T-helper 17 cell (primary cell): ENCODE measurements at regions not wholly inside any gene's neighbourhood (a gene's known extent, or its start where the extent isn't known, plus 50 kb on each side); places are given as distances from the start of the nearest gene placed in this dataset.
A peak's percentile ranks its signal among the peaks of the same experiment; 100 is the strongest.

Experiments used
- ATAC-seq: fragments of 150-1000 bp; cut with Tn5 transposase; 2 replicates; pipeline ENCODE4 v1.10.0; 2021; ENCODE audit warnings: mild to moderate bottlenecking, moderate library complexity
- DNase-seq, 3 donors: peaks; one replicate each; pipeline versions ENCODE4 v3.0.0 to v3.0.0-alpha.2; 2020 to 2021
- H3K9me3 ChIP-seq: one replicate; pipeline ENCODE4 v1.7.0; 2013; ENCODE audit warnings: low read length, mild to moderate bottlenecking; ENCODE audit not compliant: control insufficient read depth, poor library complexity, severe bottlenecking
- H3K27ac Mint-ChIP-seq: one replicate; pipeline ENCODE4 v1.8.0; 2022; ENCODE audit warnings: mild to moderate bottlenecking, moderate library complexity, mixed read lengths
- H3K27me3 Mint-ChIP-seq: one replicate; pipeline ENCODE4 v1.8.0; 2022; ENCODE audit warnings: mixed read lengths
- H3K36me3 Mint-ChIP-seq: one replicate; pipeline ENCODE4 v1.8.0; 2022; ENCODE audit warnings: low read depth, mixed read lengths
- H3K4me1 Mint-ChIP-seq: one replicate; pipeline ENCODE4 v1.8.0; 2022; ENCODE audit warnings: mild to moderate bottlenecking, mixed read lengths
- H3K4me3 Mint-ChIP-seq: one replicate; pipeline ENCODE4 v1.8.0; 2022; ENCODE audit warnings: mild to moderate bottlenecking, moderate library complexity, mixed read lengths

DNA sequence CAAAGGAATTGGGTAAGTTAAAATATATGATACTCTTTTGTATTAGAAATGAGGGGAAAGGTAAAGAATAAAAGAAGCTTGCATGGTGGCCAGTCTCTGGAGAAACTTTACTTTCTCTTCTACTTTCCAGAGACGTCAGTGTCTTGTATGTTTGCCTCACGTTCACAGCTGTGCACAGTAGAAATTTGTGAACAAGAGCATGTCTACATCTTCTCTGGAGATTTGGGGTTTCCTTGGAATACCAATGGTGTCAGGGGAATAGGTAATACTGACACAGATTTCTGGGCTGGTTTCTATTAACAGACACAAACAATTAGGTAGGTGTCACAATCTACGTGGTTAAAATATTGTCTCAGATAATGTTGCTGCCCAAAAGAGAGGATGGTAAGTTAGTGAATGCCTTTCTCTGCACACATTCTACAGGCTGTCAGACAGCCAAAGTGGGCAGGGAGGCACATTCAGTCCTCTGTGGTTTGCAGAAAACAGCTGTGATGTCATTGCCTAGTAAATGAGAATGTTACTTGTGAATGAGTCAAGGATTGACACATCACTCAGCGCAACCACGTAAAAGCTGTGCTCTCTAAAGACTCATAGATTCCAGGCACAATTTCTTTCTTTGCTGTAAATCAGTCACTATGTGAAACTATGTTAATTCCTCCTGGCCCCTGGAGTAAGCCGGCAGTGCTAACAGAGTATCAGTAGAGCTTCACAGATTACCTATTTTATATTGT lies 397.1 kb downstream of the MAN2A1 start:
- ATAC-seq (peak; percentile 25), DNase-seq (no peak)
- H3K27me3 Mint-ChIP-seq: peaks cover 5% of the 10 kb centered on the region
- H3K27ac Mint-ChIP-seq: no peak overlapping the region
- no peak overlapping the region for H3K4me3 Mint-ChIP-seq
- H3K9me3 ChIP-seq: no peaks in the 10 kb centered on the region
- no peaks in the 10 kb centered on the region for H3K4me1 Mint-ChIP-seq
- no peaks in the 10 kb centered on the region for H3K36me3 Mint-ChIP-seq

DNA sequence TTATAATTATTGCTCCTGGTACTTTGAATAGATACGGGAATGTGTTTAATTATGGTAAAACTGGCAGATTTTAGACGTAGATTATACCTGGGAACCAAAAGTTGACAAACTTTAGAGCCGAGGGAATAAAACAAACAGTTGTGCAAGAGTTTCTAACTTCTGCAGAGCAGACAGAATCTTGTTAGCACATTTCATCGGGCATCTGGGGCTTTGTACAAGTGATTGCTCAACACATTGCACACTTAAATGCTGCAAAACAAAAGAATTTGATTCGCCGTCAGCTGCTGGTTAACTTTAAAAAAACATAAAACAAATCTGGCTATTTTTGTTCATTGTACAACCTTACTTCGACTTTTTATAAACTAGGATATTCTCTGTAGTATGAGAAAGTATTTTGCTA lies 398.1 kb downstream of the MAN2A1 start:
- Mint-ChIP-seq H3K4me3 (no peak overlapping the region), H3K36me3 (no peaks in the 10 kb centered on the region), H3K27ac (no peak overlapping the region), H3K27me3 (peaks cover 5% of the 10 kb centered on the region), H3K4me1 (no peaks in the 10 kb centered on the region)
- H3K9me3 ChIP-seq: no peaks in the 10 kb centered on the region
- DNase-seq (no peak), ATAC-seq (no peak)

DNA sequence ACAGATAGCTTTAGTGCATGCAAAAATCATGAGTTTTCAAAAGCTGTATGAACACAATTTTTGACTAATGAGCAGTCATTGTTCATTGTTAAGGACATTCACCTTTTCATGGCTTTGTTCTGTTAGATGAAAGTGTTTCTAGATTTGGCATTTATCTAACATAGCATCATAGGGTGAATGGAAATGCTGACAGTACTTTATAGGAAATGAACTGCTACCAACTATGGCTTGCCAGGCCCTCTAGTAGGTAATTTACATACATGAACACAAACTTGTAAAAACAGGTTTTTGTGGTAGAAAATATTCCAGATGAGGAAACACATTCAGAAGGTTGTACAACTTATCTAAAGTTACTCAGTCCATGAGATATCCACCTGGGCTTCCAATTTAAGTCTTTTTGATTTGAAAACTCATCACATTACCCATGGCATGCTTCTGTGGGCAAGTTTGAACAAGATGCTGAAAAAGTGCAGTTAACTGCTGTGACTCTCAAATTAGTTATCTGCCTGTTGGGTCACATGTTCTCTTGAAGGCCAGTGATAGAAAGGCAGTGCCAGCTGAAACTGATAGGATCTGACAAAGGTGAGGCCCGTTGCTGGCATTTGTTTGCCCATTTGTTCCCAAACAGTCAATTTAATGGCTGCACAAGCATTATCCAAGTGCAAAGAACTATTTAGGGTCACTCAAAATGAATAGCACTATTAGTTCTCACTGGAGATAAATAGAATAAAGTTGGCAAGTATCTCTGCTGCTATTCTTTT lies 399.1 kb downstream of the MAN2A1 start:
- no peak overlapping the region for H3K27ac Mint-ChIP-seq
- no peaks in the 10 kb centered on the region for H3K9me3 ChIP-seq
- H3K4me3 Mint-ChIP-seq: no peak overlapping the region
- ATAC-seq (no peak), DNase-seq (no peak)
- H3K4me1 Mint-ChIP-seq: no peaks in the 10 kb centered on the region
- no peaks in the 10 kb centered on the region for H3K36me3 Mint-ChIP-seq
- H3K27me3 Mint-ChIP-seq: peaks cover 5% of the 10 kb centered on the region

DNA sequence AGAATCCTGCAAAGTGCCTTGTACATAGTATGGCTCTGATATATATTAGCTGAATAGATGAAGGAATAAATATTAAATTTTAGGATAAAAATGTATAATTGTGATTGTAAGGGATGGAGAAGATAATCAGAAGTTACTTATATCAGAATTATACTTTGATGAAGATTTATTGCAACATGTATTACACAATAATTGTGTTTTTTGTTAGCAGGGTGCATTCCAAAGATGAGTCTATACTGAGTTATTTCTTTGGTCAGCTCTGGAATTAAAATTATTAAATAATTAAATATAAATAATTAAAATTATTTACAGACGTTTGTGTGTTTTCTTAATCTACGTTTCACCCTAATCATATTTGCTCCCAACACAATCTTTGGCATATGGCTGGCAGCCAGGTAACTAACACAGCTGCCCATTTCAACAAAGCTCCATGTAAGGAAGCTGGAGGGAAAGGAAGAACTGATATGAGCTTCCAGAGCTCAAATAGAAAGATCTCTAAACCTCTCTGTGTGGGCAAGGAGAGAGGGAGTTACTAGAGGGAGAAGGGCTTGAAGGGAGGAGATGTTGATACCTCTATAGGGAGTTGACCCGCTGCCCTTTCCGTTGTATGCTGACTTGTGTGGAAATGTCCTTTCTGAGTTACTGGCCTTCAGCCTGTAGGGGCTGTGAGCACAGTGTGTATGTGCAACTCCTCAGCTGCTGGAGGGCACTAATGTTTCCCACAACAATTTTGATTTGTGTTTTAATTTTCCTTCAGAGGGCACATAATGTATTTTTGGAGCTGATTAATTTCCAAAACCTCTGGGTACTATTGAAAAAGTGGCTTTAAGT lies 403.4 kb downstream of the MAN2A1 start:
- Mint-ChIP-seq H3K27ac (no peak overlapping the region), H3K4me1 (no peaks in the 10 kb centered on the region), H3K4me3 (no peak overlapping the region), H3K36me3 (no peaks in the 10 kb centered on the region), H3K27me3 (no peaks in the 10 kb centered on the region)
- H3K9me3 ChIP-seq: no peaks in the 10 kb centered on the region
- no peak for ATAC-seq
- DNase-seq: no peak

DNA sequence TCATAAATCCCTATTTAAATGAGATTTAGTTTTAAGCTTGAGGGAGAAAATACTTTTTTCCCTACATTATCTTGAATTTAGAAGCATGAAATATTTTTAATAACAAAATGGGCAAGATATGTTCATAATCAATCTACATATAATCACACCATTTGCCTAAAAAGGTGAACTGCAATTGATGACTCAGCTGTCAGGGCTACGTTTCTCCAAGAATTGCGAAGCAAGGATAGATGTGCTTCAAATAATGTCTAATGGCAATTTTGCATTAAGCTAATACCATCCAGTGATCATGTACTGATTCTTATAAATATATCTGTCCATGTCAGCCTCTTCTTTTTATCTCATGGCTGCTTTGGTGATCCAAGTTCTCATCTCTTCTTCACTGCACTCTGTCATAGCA lies 404.4 kb downstream of the MAN2A1 start:
- Mint-ChIP-seq H3K36me3 (no peaks in the 10 kb centered on the region), H3K4me1 (no peaks in the 10 kb centered on the region), H3K27me3 (no peaks in the 10 kb centered on the region), H3K4me3 (no peak overlapping the region), H3K27ac (no peak overlapping the region)
- ATAC-seq (no peak), DNase-seq (no peak)
- H3K9me3 ChIP-seq: no peaks in the 10 kb centered on the region

DNA sequence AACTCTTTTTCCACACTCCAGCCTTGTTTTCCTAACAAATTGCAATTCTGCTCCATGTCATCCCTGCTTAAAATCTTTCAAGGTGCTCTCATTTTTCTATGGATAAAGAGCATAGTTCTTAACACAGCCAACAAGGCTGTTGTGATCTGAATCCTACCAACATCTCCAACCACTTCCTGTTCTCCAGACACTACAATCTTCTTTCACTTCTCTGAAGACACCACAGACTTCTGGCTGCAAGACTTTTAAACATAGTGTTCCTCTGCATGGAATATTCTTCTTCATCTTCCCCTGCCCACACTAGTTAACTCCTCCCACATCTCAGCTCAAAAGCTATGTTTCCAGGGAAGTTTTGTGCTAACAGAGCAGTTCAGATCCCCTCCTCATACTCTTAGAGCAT lies 404.8 kb downstream of the MAN2A1 start:
- Mint-ChIP-seq H3K4me1 (no peaks in the 10 kb centered on the region), H3K27me3 (no peaks in the 10 kb centered on the region), H3K4me3 (no peak overlapping the region), H3K36me3 (no peaks in the 10 kb centered on the region), H3K27ac (no peak overlapping the region)
- ATAC-seq: no peak
- no peak for DNase-seq
- no peaks in the 10 kb centered on the region for H3K9me3 ChIP-seq

DNA sequence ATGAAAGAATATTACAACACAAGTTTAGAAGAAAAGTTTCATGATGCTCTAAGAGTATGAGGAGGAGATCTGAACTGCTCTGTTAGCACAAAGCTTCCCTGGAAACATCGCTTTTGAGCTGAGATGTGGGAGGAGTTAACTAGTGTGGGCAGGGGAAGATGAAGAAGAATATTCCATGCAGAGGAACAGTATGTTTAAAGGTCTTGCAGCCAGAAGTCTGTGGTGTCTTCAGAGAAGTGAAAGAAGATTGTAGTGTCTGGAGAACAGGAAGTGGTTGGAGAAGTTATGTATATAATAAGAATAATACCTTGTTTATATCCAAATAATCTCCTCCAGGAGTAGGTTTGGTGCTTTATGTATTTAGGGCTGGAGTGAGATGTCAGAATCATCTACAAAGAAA lies 406.7 kb downstream of the MAN2A1 start:
- H3K27me3 Mint-ChIP-seq: no peaks in the 10 kb centered on the region
- DNase-seq (no peak), ATAC-seq (no peak)
- H3K9me3 ChIP-seq: no peaks in the 10 kb centered on the region
- no peaks in the 10 kb centered on the region for H3K4me1 Mint-ChIP-seq
- H3K36me3 Mint-ChIP-seq: no peaks in the 10 kb centered on the region
- H3K27ac Mint-ChIP-seq: no peak overlapping the region
- no peak overlapping the region for H3K4me3 Mint-ChIP-seq

DNA sequence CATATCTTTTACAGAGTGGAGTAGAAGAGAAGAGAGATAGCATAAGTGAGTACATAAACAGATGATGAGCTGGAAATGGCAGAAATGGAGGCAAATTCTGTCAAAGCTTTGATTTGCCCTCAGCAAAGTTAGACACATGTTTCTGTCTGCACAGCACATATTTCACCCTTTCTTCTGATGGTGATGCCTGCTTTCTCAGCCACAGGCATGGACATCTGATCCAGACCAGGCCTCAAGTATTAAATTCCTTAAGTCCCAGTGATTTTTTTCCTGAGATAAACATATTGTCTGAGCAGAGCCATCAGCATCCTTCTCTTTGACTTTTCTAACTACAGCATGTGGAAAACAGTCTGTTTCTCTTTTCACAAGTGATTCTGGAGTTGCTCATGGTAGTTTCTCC lies 409.8 kb downstream of the MAN2A1 start:
- H3K9me3 ChIP-seq: no peaks in the 10 kb centered on the region

DNA sequence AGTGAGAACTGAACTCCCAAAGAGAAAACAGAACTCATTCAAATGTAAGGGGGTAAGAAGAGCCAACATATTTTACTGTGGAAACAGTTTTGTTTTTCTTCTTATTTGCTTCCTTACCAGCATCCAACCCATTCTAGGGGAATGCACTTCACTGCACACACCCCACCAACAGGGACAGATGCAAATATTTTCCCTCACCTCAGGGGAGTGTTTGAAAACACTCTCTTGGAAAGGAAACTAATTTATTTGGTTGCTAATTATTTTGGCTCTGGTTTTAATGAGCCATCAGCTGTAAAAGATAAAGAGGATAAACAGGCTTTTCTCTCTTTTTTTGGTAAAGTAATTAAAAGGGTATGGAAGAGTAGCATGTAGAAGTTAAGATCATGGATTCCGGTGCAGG lies 413.4 kb downstream of the MAN2A1 start:
- no peaks in the 10 kb centered on the region for H3K9me3 ChIP-seq
- ATAC-seq (no peak), DNase-seq (no peak)
- peaks cover 12% of the 10 kb centered on the region for H3K4me1 Mint-ChIP-seq
- H3K27ac Mint-ChIP-seq: no peak overlapping the region
- H3K27me3 Mint-ChIP-seq: peaks cover 40% of the 10 kb centered on the region
- H3K36me3 Mint-ChIP-seq: no peaks in the 10 kb centered on the region
- H3K4me3 Mint-ChIP-seq: no peak overlapping the region

More for the DNA sequence above, 409.8 kb downstream of the MAN2A1 start:
- Mint-ChIP-seq H3K36me3 (no peaks in the 10 kb centered on the region), H3K4me3 (no peak overlapping the region), H3K27me3 (peaks cover 18% of the 10 kb centered on the region), H3K27ac (no peak overlapping the region), H3K4me1 (peaks cover 4% of the 10 kb centered on the region)
- DNase-seq: no peak
- ATAC-seq: no peak

DNA sequence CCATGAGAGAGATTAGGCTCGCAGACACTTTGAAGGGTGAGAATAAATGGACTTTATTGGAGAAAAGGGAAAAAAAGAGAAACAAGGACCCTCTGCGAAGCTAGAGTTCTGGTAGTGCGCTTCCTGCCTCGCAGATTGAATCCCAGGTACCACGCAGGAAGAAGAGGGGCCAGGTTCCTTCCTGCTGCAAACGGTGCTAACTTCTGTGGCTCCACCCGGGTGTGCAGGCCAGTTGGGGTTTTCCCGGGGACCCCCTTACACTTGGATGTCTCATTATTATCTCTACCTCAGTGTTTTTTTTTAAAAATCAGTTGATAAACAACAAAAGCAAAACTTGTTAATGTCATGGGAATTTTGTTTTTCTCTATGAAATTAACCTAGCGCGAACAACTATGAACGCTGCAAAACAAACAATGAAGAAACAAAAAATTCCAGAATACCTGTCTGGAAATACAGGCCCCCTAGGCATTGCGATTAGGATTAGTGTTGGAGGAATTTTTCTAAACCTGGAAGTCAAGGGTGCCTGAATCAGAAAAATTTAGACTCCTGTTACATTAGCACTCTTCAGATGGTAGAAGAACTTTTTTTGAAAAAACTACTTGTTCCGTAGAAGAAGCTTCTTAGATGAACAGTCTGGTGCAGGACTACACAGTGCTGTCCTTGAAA lies 414.5 kb downstream of the MAN2A1 start:
- DNase-seq (no peak), ATAC-seq (no peak)
- Mint-ChIP-seq H3K36me3 (no peaks in the 10 kb centered on the region), H3K27ac (no peak overlapping the region), H3K4me3 (no peak overlapping the region), H3K4me1 (peaks cover 12% of the 10 kb centered on the region), H3K27me3 (peaks cover 40% of the 10 kb centered on the region)
- H3K9me3 ChIP-seq: no peaks in the 10 kb centered on the region

DNA sequence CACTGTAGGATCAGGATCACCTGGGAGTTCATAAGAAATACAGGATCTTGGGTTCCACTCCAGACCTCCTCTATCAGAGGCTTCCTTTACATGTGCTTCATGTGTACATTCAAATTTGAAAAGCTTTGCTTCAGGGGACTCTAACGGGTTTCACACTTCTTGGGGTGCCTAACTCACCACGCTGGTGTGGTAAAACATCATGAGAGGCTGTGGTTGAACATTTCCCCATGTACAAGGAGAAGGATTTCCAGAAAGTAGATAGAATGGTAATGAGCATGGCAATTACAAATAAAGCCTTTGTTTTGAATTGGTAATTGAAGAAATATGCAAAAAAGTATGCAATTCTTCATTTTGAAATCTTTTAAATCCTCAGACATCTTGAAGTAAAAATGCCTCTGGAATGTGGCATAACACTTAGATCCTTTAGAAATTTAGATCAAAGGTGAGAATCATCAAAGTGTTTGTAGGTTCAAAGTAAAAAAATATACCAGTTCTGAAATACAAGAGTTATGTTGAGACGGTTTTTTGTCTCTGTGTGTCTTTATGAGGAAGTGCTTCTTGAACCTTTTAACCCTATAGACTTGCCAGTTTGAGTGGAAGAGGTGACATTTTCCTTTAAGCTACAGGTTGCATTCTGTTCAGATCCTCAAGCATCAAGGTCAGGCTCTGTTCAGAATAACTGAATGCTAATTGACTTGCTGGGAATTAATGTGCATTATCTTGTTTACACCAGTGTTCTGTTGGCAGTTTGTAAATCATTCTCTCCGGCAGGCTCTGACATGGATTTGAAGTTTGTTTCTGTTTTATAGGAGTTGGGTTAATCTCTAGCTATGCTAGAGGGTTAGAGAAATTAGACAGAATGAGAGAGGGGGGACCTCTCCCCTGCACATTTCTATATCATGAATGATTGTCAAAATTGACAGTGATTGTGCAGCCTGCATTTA lies 415.3 kb downstream of the MAN2A1 start:
- DNase-seq: no peak
- ATAC-seq: no peak
- H3K36me3 Mint-ChIP-seq: no peaks in the 10 kb centered on the region
- no peak overlapping the region for H3K27ac Mint-ChIP-seq
- peaks cover 12% of the 10 kb centered on the region for H3K4me1 Mint-ChIP-seq
- H3K27me3 Mint-ChIP-seq: peaks cover 40% of the 10 kb centered on the region
- no peaks in the 10 kb centered on the region for H3K9me3 ChIP-seq
- H3K4me3 Mint-ChIP-seq: no peak overlapping the region

DNA sequence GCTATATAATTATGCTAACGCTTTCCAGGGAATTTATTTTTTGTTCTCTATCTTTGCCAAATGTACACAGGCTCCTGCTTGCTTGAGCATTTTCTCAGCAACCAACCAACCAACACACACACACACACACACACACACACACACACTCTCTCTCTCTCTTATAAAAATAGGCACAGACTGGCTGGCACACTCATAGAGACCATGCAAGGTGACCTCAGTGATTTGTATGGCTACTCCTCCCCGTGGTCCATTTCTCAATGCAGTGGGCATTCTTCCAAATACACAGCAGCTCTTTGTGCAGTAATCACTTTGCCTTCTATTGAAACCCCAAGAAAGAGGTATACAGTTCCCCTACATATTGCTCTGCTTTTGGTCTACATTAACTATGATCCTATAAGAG lies 416.0 kb downstream of the MAN2A1 start:
- Mint-ChIP-seq H3K27me3 (peaks cover 40% of the 10 kb centered on the region), H3K36me3 (no peaks in the 10 kb centered on the region), H3K27ac (no peak overlapping the region), H3K4me1 (peaks cover 12% of the 10 kb centered on the region), H3K4me3 (no peak overlapping the region)
- ATAC-seq (no peak), DNase-seq (no peak)
- H3K9me3 ChIP-seq: no peaks in the 10 kb centered on the region
